Sigmoid colon (tissue), 6 donors: ENCODE measurements at regions not wholly inside any gene's neighbourhood (a gene's known extent, or its start where the extent isn't known, plus 50 kb on each side); places are given as distances from the start of the nearest gene placed in this dataset.
"Not testable (repeated sequence)": the region's sequence is repeated elsewhere in the genome, so short reads cannot be mapped to it uniquely, and the experiment has no call there.

ENCODE experiments used
- DNase-seq: peaks from one replicate; pipeline ENCODE4 v3.0.0-alpha.2; 2019
- H3K27ac ChIP-seq, 4 donors: fragments of 200-600 bp; sonication (generic); one replicate each; pipeline ENCODE4 v1.5.1; 2016 to 2019; ENCODE audit warnings: mild to moderate bottlenecking in 1 of 4
- H3K27me3 ChIP-seq, 3 donors: fragments of 200-600 bp; sonication (generic); one replicate each; pipeline ENCODE4 v1.5.1; 2019; ENCODE audit warnings: mild to moderate bottlenecking in 1 of 3
- H3K36me3 ChIP-seq, 4 donors: fragments of 200-600 bp; sonication (generic); one replicate each; pipeline ENCODE4 v1.5.1; 2016 to 2019
- H3K4me1 ChIP-seq, 4 donors: fragments of 200-600 bp; sonication (generic); one replicate each; pipeline ENCODE4 v1.5.1; 2017 to 2019
- H3K4me3 ChIP-seq, 4 donors: fragments of 200-600 bp; sonication (generic); one replicate each; pipeline ENCODE4 v1.5.1; 2017 to 2019; ENCODE audit warnings: mild to moderate bottlenecking in 2 of 4, moderate library complexity in 1 of 4
- H3K9me3 ChIP-seq, 4 donors: fragments of 200-600 bp in 3 of 4; sonication (generic) in 3 of 4; one replicate each; pipeline versions ENCODE4 v1.5.1 to v1.6.1; 2013 to 2019
- CTCF ChIP-seq, 4 experiments: fragments of 450-650 bp in 3 of 4; fragments of 200-600 bp in 1 of 4; IDR thresholded peaks; one replicate each; pipeline ENCODE4 v1.5.1; 2016 to 2019; ENCODE audit warnings: antibody characterized with exemption in 4 of 4, mild to moderate bottlenecking in 3 of 4, moderate library complexity in 2 of 4
- EP300 ChIP-seq, 4 donors: sonication (generic); formaldehyde crosslinking; IDR thresholded peaks; one replicate each; pipeline ENCODE4 v1.6.1; 2017; ENCODE audit warnings: antibody characterized with exemption in 4 of 4
- POLR2A ChIP-seq, 2 donors: fragments of 450-650 bp; IDR thresholded peaks; one replicate each; pipeline ENCODE4 v1.6.1; 2016; ENCODE audit warnings: antibody characterized with exemption in 2 of 2, mild to moderate bottlenecking in 2 of 2, moderate library complexity in 2 of 2
- POLR2AphosphoS5 ChIP-seq, 4 donors: sonication (generic); formaldehyde crosslinking; IDR thresholded peaks; one replicate each; pipeline ENCODE4 v1.6.1; 2017; ENCODE audit warnings: antibody characterized with exemption in 4 of 4
- WGBS, 2 donors: extraction: QIAGEN DNeasy Blood & Tissue Kit; methylation state at CpG; one replicate each; pipeline ENCODE4 v1.1.7; 2013; 5-methylcytosine and 5-hydroxymethylcytosine counted together
- intact Hi-C: fragments of 100-400 bp; cut with DNase I; formaldehyde crosslinking; loops from one replicate; pipeline ENCODE4 v1.15.1; 2023
- donor health status: healthy with polysubstance abuse.
- donor health status: healthy.

GRCh38 chr3:101134331-101134730, 141.1 kb upstream of the ABI3BP start:
- H3K9me3 ChIP-seq: no peaks in the 10 kb centered on the region
- no peaks in the 10 kb centered on the region for H3K4me1 ChIP-seq
- DNase-seq: no peak
- H3K27ac ChIP-seq: no peak overlapping the region
- H3K36me3 ChIP-seq: no peaks in the 10 kb centered on the region
- H3K27me3 ChIP-seq: no peaks in the 10 kb centered on the region
- 90 to 91% methylated on average over 7 of the region's 7 CpGs for WGBS, 2 donors
- intact Hi-C loops: no loop called here
- no peak overlapping the region for H3K4me3 ChIP-seq
- TF ChIP-seq CTCF (IDR thresholded peaks at IDR 0.05) (no peak), POLR2A (IDR thresholded peaks at IDR 0.05) (no peak), POLR2AphosphoS5 (IDR thresholded peaks at IDR 0.05) (no peak), EP300 (IDR thresholded peaks at IDR 0.05) (no peak)

- H3K27ac ChIP-seq: no peak overlapping the region
- H3K9me3 ChIP-seq: no peaks in the 10 kb centered on the region
- H3K27me3 ChIP-seq: no peaks in the 10 kb centered on the region
- no peaks in the 10 kb centered on the region for H3K36me3 ChIP-seq
- no peak for DNase-seq
- 40 to 79% methylated on average over 1 of the region's 1 CpG for WGBS, 2 donors
- TF ChIP-seq POLR2A (IDR thresholded peaks at IDR 0.05): no peak
- no peak for TF ChIP-seq CTCF (IDR thresholded peaks at IDR 0.05)
- TF ChIP-seq EP300 (IDR thresholded peaks at IDR 0.05): no peak
- TF ChIP-seq POLR2AphosphoS5 (IDR thresholded peaks at IDR 0.05): no peak
- H3K4me3 ChIP-seq: no peak overlapping the region
- intact Hi-C loops: no loop called here
- H3K4me1 ChIP-seq: no peaks in the 10 kb centered on the region
Observed at GRCh38 chr3:101133652-101134051, 140.4 kb upstream of the ABI3BP start.

- H3K4me3 ChIP-seq, H3K4me1 ChIP-seq, H3K9me3 ChIP-seq, H3K36me3 ChIP-seq, H3K27ac ChIP-seq, intact Hi-C loops, DNase-seq, H3K27me3 ChIP-seq: not testable (repeated sequence)
- 96 to 98% methylated on average over 7 of the region's 7 CpGs for WGBS, 2 donors
Observed at GRCh38 chr3:101133197-101133596, 140.0 kb upstream of the ABI3BP start.

GRCh38 chr3:101131767-101132166, 138.5 kb upstream of the ABI3BP start:
- TF ChIP-seq EP300 (IDR thresholded peaks at IDR 0.05): no peak
- no peak for TF ChIP-seq CTCF (IDR thresholded peaks at IDR 0.05)
- no peak for TF ChIP-seq POLR2A (IDR thresholded peaks at IDR 0.05)
- TF ChIP-seq POLR2AphosphoS5 (IDR thresholded peaks at IDR 0.05): no peak
- no peaks in the 10 kb centered on the region for H3K4me1 ChIP-seq
- intact Hi-C loops: no loop called here
- no peaks in the 10 kb centered on the region for H3K9me3 ChIP-seq
- no peaks in the 10 kb centered on the region for H3K36me3 ChIP-seq
- no peaks in the 10 kb centered on the region for H3K27me3 ChIP-seq
- no peak for DNase-seq
- 71 to 94% methylated on average over 2 of the region's 2 CpGs for WGBS, 2 donors
- H3K27ac ChIP-seq: no peak overlapping the region
- H3K4me3 ChIP-seq: no peak overlapping the region

GRCh38 chr3:101128786-101129185, 135.6 kb upstream of the ABI3BP start:
- H3K4me1 ChIP-seq: no peaks in the 10 kb centered on the region
- H3K9me3 ChIP-seq: no peaks in the 10 kb centered on the region
- 79 to 84% methylated on average over 9 of the region's 9 CpGs for WGBS, 2 donors
- TF ChIP-seq POLR2AphosphoS5 (IDR thresholded peaks at IDR 0.05) (no peak), CTCF (IDR thresholded peaks at IDR 0.05) (no peak), EP300 (IDR thresholded peaks at IDR 0.05) (no peak), POLR2A (IDR thresholded peaks at IDR 0.05) (no peak)
- no peaks in the 10 kb centered on the region for H3K36me3 ChIP-seq
- intact Hi-C loops: no loop called here
- DNase-seq: no peak
- no peak overlapping the region for H3K27ac ChIP-seq
- H3K4me3 ChIP-seq: no peak overlapping the region
- H3K27me3 ChIP-seq: no peaks in the 10 kb centered on the region
